ENCODE measurements at regions not wholly inside any gene's neighbourhood (a gene's known extent, or its start where the extent isn't known, plus 50 kb on each side); places are given as distances from the start of the nearest gene placed in this dataset.

DNA sequence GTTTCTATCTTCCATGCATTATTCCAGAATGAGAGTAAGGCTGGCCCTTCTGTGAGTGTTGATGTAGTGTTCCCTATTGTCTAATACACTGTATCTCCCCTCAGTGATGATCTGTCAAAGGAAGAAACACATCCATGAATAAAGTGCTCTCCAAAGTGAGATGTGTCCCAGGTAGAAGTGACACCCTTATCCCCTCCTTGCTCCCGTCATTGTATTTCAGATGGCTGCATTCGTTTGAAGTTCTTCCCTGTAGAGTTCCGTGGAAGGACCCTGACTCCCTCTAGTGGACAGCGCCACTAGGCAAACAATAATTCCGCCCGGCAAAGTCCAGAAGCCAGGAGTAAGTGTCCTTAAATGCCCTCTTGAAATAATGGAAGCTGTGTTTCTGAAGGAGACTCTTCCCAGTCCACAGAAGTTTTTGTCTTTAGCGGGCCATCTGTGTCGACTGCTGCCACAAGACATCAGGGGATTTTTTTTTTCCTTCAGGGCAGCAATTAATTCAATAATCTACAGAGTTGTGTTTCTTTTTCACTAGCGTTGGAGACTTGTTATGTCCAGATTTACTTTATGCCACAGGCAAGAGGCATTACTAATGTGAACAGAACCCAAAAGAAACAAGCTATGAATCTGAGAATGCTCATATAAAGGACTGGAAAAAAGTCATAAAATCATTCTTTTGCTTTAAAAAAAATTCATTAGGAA is 64.6 kb downstream of the THNSL1 start:
- TF ChIP-seq, protein P1, sequence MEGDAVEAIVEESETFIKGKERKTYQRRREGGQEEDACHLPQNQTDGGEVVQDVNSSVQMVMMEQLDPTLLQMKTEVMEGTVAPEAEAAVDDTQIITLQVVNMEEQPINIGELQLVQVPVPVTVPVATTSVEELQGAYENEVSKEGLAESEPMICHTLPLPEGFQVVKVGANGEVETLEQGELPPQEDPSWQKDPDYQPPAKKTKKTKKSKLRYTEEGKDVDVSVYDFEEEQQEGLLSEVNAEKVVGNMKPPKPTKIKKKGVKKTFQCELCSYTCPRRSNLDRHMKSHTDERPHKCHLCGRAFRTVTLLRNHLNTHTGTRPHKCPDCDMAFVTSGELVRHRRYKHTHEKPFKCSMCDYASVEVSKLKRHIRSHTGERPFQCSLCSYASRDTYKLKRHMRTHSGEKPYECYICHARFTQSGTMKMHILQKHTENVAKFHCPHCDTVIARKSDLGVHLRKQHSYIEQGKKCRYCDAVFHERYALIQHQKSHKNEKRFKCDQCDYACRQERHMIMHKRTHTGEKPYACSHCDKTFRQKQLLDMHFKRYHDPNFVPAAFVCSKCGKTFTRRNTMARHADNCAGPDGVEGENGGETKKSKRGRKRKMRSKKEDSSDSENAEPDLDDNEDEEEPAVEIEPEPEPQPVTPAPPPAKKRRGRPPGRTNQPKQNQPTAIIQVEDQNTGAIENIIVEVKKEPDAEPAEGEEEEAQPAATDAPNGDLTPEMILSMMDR (IDR thresholded peaks at IDR 0.05; ENCODE audit: poor library complexity), result peak; percentile 90
- TF ChIP-seq EZH2phosphoT487 (IDR thresholded peaks at IDR 0.05; ENCODE audit: low read depth, severe bottlenecking, unreplicated experiment), result no peak

Data from hepatocyte (in vitro differentiated cells).